H9 (cell line): ENCODE measurements at regions not wholly inside any gene's neighbourhood (a gene's known extent, or its start where the extent isn't known, plus 50 kb on each side); places are given as distances from the start of the nearest gene placed in this dataset.

Experiments
- DNase-seq: peaks from one replicate; pipeline ENCODE4 v3.0.0-alpha.2; 2017
- H2AFZ ChIP-seq: one replicate; pipeline ENCODE4 v1.6.1; 2013; ENCODE audit warnings: mild to moderate bottlenecking, low read length, control low read depth, moderate library complexity
- H2AK5ac ChIP-seq: 2 replicates; pipeline ENCODE4 v1.6.1; 2013; ENCODE audit warnings: low read length, control low read depth, mixed read lengths; ENCODE audit not compliant: insufficient read length
- H2BK120ac ChIP-seq: one replicate; pipeline ENCODE4 v1.6.1; 2013; ENCODE audit warnings: low read depth, mild to moderate bottlenecking, low read length, control low read depth, inconsistent platforms; ENCODE audit not compliant: poor library complexity, severe bottlenecking
- H2BK12ac ChIP-seq: 2 replicates; pipeline ENCODE4 v1.6.1; 2013; ENCODE audit warnings: low read length, control low read depth, mixed read lengths, low read depth; ENCODE audit not compliant: insufficient read length
- H2BK15ac ChIP-seq: 2 replicates; pipeline ENCODE4 v1.6.1; 2013; ENCODE audit warnings: low read depth, low read length, control low read depth
- H2BK20ac ChIP-seq: one replicate; pipeline ENCODE4 v1.6.1; 2013; ENCODE audit warnings: low read depth, mild to moderate bottlenecking, low read length, control low read depth, inconsistent platforms; ENCODE audit not compliant: poor library complexity, severe bottlenecking
- H2BK5ac ChIP-seq: 2 replicates; pipeline ENCODE4 v1.6.1; 2013; ENCODE audit warnings: low read length, control low read depth, mixed read lengths; ENCODE audit not compliant: insufficient read length
- H3K14ac ChIP-seq: 2 replicates; pipeline ENCODE4 v1.6.1; 2013; ENCODE audit warnings: low read length, control low read depth; ENCODE audit not compliant: insufficient read depth
- H3K18ac ChIP-seq: 2 replicates; pipeline ENCODE4 v1.6.1; 2013; ENCODE audit warnings: low read depth, mild to moderate bottlenecking, mixed read lengths, low read length, control low read depth; ENCODE audit not compliant: insufficient read length
- H3K23ac ChIP-seq: 2 replicates; pipeline ENCODE4 v1.6.1; 2013; ENCODE audit warnings: low read length, control low read depth, mixed read lengths, low read depth; ENCODE audit not compliant: insufficient read length
- H3K23me2 ChIP-seq: 2 replicates; pipeline ENCODE4 v1.6.1; 2013; ENCODE audit warnings: low read depth, mild to moderate bottlenecking, mixed read lengths, low read length, control low read depth; ENCODE audit not compliant: insufficient read length, poor library complexity, severe bottlenecking
- H3K27ac ChIP-seq: 2 replicates; pipeline ENCODE4 v1.5.1; 2013; ENCODE audit warnings: low read length, control low read depth, mixed read lengths, low read depth; ENCODE audit not compliant: insufficient read length
- H3K27me3 ChIP-seq: 2 replicates; pipeline ENCODE4 v1.6.1; 2013; ENCODE audit warnings: low read length, control low read depth, inconsistent platforms; ENCODE audit not compliant: insufficient read depth
- H3K4ac ChIP-seq: 2 replicates; pipeline ENCODE4 v1.6.1; 2013; ENCODE audit warnings: low read depth, mild to moderate bottlenecking, control low read depth, inconsistent platforms, low read length, moderate library complexity
- H3K4me1 ChIP-seq: 2 replicates; pipeline ENCODE4 v1.6.1; 2013; ENCODE audit warnings: low read length, control low read depth, inconsistent platforms; ENCODE audit not compliant: insufficient read depth
- H3K4me2 ChIP-seq: 2 replicates; pipeline ENCODE4 v1.6.1; 2013; ENCODE audit warnings: low read length, control low read depth, mixed read lengths; ENCODE audit not compliant: insufficient read length, insufficient read depth
- H3K56ac ChIP-seq: 2 replicates; pipeline ENCODE4 v1.6.1; 2013; ENCODE audit warnings: low read depth, mild to moderate bottlenecking, mixed read lengths, low read length, control low read depth; ENCODE audit not compliant: insufficient read length
- H3K79me1 ChIP-seq: 2 replicates; pipeline ENCODE4 v1.6.1; 2013; ENCODE audit warnings: low read depth, mild to moderate bottlenecking, moderate library complexity, low read length, control low read depth, inconsistent platforms; ENCODE audit not compliant: insufficient read depth, poor library complexity, severe bottlenecking
- H3K79me2 ChIP-seq: 2 replicates; pipeline ENCODE4 v1.6.1; 2013; ENCODE audit warnings: low read length, control low read depth, inconsistent platforms; ENCODE audit not compliant: insufficient read depth
- H3K9ac ChIP-seq: 2 replicates; pipeline ENCODE4 v1.6.1; 2013; ENCODE audit warnings: low read length, control low read depth, mixed read lengths; ENCODE audit not compliant: insufficient read length; ENCODE audit errors: extremely low read depth
- H3K9me3 ChIP-seq: one replicate; pipeline ENCODE4 v1.6.1; 2013; ENCODE audit warnings: low read depth, low read length, inconsistent platforms; ENCODE audit not compliant: control insufficient read depth
- H3T11ph ChIP-seq: one replicate; pipeline ENCODE4 v1.6.1; 2013; ENCODE audit warnings: mild to moderate bottlenecking, low read length, control low read depth, inconsistent platforms
- H4K20me1 ChIP-seq: one replicate; pipeline ENCODE4 v1.6.1; 2013; ENCODE audit not compliant: control insufficient read depth, insufficient read length, insufficient read depth
- H4K5ac ChIP-seq: 2 replicates; pipeline ENCODE4 v1.6.1; 2013; ENCODE audit warnings: low read depth, mild to moderate bottlenecking, mixed read lengths, low read length, control low read depth; ENCODE audit not compliant: insufficient read length
- H4K8ac ChIP-seq: replicated peaks from 2 replicates; pipeline ENCODE4 v1.6.1; 2013; ENCODE audit warnings: low read length, control low read depth, mixed read lengths, low read depth; ENCODE audit not compliant: insufficient read length
- H4K91ac ChIP-seq: 2 replicates; pipeline ENCODE4 v1.6.1; 2013; ENCODE audit warnings: low read depth, mild to moderate bottlenecking, moderate library complexity, mixed read lengths, low read length, control low read depth; ENCODE audit not compliant: insufficient read length
- H3K27ac Mint-ChIP-seq, 3 experiments: 2 replicates in 2 of 3; 3 replicates in 1 of 3; pipeline ENCODE4 v1.8.0; 2020 to 2021; ENCODE audit warnings: mixed read lengths in 3 of 3, mild to moderate bottlenecking in 1 of 3, moderate library complexity in 1 of 3
- H3K27me3 Mint-ChIP-seq: 2 replicates; pipeline ENCODE4 v1.8.0; 2021; ENCODE audit warnings: low read depth, mild to moderate bottlenecking, moderate library complexity, mixed read lengths
- H3K36me3 Mint-ChIP-seq, 3 experiments: 2 replicates in 2 of 3; 3 replicates in 1 of 3; pipeline ENCODE4 v1.8.0; 2020 to 2021; ENCODE audit warnings: low read depth in 3 of 3, mixed read lengths in 3 of 3; ENCODE audit not compliant: insufficient read depth in 1 of 3
- H3K4me1 Mint-ChIP-seq, 2 experiments: 2 replicates each; pipeline ENCODE4 v1.8.0; 2020; ENCODE audit warnings: mixed read lengths in 2 of 2
- H3K4me3 Mint-ChIP-seq, 2 experiments: 2 replicates in 1 of 2; 3 replicates in 1 of 2; pipeline ENCODE4 v1.8.0; 2020 to 2021; ENCODE audit warnings: mild to moderate bottlenecking in 2 of 2, mixed read lengths in 2 of 2, moderate library complexity in 1 of 2
- H3K9me3 Mint-ChIP-seq, 2 experiments: 2 replicates in 1 of 2; 3 replicates in 1 of 2; pipeline ENCODE4 v1.8.0; 2020; ENCODE audit warnings: mild to moderate bottlenecking in 2 of 2, mixed read lengths in 2 of 2, moderate library complexity in 1 of 2
- WGBS: extraction: QIAGEN DNeasy Blood & Tissue Kit; methylation state at CpG from one replicate; pipeline ENCODE4 v1.1.7; 2013; ENCODE audit warnings: missing lambda C conversion rate, low lambda C conversion rate, mixed read lengths; ENCODE audit not compliant: insufficient read length; ENCODE audit errors: extremely low coverage; 5-methylcytosine and 5-hydroxymethylcytosine counted together
- TF ChIP-seq, protein P1 (sequence below): fragments of 200-600 bp; sonication (generic); conservative IDR thresholded peaks from 3 replicates; pipeline ENCODE4 v1.8.0; 2021; ENCODE audit warnings: antibody characterized with exemption, mild to moderate bottlenecking

DNA sequence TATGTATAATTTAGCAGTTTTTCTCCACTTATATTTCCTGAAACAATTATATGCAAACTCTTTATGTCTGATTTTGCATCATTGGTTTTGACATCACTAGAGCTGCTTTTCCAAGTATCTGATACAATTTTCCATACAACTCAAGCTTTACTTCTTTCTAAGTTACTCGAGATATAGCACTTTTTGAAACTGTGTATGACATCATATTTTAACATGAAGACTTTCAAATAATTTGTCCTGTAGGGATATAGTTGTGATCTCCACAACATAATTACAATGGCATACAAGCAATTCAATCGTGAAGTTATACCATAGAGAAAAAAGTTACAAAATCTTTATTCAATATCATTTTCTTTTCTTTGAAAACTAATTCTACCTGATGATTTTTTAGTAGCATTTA lies 173.0 kb downstream of the LEPR start:
- no peak overlapping the region for H3K18ac ChIP-seq
- no peak overlapping the region for H3K23ac ChIP-seq
- no peak overlapping the region for H4K5ac ChIP-seq
- H2BK15ac ChIP-seq = no peak overlapping the region
- no peak overlapping the region for H3K56ac ChIP-seq
- H3K14ac ChIP-seq = no peak overlapping the region
- H4K91ac ChIP-seq = no peak overlapping the region
- no peaks in the 10 kb centered on the region for H4K20me1 ChIP-seq
- no peak overlapping the region for H2BK120ac ChIP-seq
- no peak overlapping the region for H3K27ac ChIP-seq
- no peak overlapping the region for H3T11ph ChIP-seq
- H4K8ac ChIP-seq = no peak overlapping the region
- no peak overlapping the region for H2AK5ac ChIP-seq
- no peaks in the 10 kb centered on the region for H3K36me3 Mint-ChIP-seq
- H3K27me3 ChIP-seq = no peaks in the 10 kb centered on the region
- H3K79me1 ChIP-seq = no peaks in the 10 kb centered on the region
- H3K9me3 ChIP-seq = no peaks in the 10 kb centered on the region
- H3K4ac ChIP-seq = no peak overlapping the region
- WGBS = no CpG with 5 or more reads among the region's 2 CpGs
- H3K4me1 ChIP-seq = no peaks in the 10 kb centered on the region
- no peak overlapping the region for H2BK12ac ChIP-seq
- H3K4me2 ChIP-seq = no peak overlapping the region
- no peaks in the 10 kb centered on the region for H3K79me2 ChIP-seq
- H3K27ac Mint-ChIP-seq = no peak overlapping the region
- H2AFZ ChIP-seq = no peak overlapping the region
- no peaks in the 10 kb centered on the region for H3K27me3 Mint-ChIP-seq
- H3K4me1 Mint-ChIP-seq = peaks cover 0 to 2% of the 10 kb centered on the region in 2 experiments; a peak in 1 of 4 replicates
- no peak overlapping the region for H3K9ac ChIP-seq
- TF ChIP-seq, protein P1, sequence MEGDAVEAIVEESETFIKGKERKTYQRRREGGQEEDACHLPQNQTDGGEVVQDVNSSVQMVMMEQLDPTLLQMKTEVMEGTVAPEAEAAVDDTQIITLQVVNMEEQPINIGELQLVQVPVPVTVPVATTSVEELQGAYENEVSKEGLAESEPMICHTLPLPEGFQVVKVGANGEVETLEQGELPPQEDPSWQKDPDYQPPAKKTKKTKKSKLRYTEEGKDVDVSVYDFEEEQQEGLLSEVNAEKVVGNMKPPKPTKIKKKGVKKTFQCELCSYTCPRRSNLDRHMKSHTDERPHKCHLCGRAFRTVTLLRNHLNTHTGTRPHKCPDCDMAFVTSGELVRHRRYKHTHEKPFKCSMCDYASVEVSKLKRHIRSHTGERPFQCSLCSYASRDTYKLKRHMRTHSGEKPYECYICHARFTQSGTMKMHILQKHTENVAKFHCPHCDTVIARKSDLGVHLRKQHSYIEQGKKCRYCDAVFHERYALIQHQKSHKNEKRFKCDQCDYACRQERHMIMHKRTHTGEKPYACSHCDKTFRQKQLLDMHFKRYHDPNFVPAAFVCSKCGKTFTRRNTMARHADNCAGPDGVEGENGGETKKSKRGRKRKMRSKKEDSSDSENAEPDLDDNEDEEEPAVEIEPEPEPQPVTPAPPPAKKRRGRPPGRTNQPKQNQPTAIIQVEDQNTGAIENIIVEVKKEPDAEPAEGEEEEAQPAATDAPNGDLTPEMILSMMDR = no peak
- no peaks in the 10 kb centered on the region for H3K23me2 ChIP-seq
- no peak overlapping the region for H3K4me3 Mint-ChIP-seq
- no peak overlapping the region for H2BK20ac ChIP-seq
- no peaks in the 10 kb centered on the region for H3K9me3 Mint-ChIP-seq
- DNase-seq = no peak
- H2BK5ac ChIP-seq = no peak overlapping the region
